H1 (cell line): ENCODE measurements at regions not wholly inside any gene's neighbourhood (a gene's known extent, or its start where the extent isn't known, plus 50 kb on each side); places are given as distances from the start of the nearest gene placed in this dataset.

Experiments used
- CTCF ChIA-PET: fragments of 300-600 bp; sonication (Branson Sonifier 250); formaldehyde crosslinking; loops from one replicate; lab custom pipeline; 2021; ENCODE audit not compliant: partially characterized antibody; lab: Charles Lee
- POLR2A ChIA-PET: fragments of 300-600 bp; sonication (Branson Sonifier 250); formaldehyde crosslinking; loops from one replicate; lab custom pipeline; 2021; ENCODE audit warnings: inconsistent platforms; ENCODE audit not compliant: partially characterized antibody; lab: Charles Lee
- DNase-seq, 2 experiments: peaks; one replicate each; pipeline versions ENCODE4 v3.0.0 to v3.0.0-alpha.2; 2010 to 2022; ENCODE audit warnings: low spot score in 2 of 2, low read depth in 1 of 2, mixed read lengths in 1 of 2
- FAIRE-seq: peaks from 2 replicates; lab custom pipeline; 2011; peaks lifted over from hg19 to GRCh38; lab: Jason Lieb, UNC
- H2AFZ ChIP-seq: 2 replicates; pipeline ENCODE4 v1.8.1; 2012; ENCODE audit warnings: low read length, inconsistent platforms
- H2AK5ac ChIP-seq: 2 replicates; pipeline ENCODE4 v1.6.1; 2013; ENCODE audit warnings: low read depth, low read length
- H2BK120ac ChIP-seq: replicated peaks from 2 replicates; pipeline ENCODE3; 2013; ENCODE audit warnings: low read depth, low read length, inconsistent platforms
- H2BK12ac ChIP-seq: 2 replicates; pipeline ENCODE4 v1.6.1; 2013; ENCODE audit warnings: low read depth, low read length
- H2BK15ac ChIP-seq: 2 replicates; pipeline ENCODE4 v1.6.1; 2013; ENCODE audit warnings: low read length
- H2BK20ac ChIP-seq: 2 replicates; pipeline ENCODE4 v1.6.1; 2013; ENCODE audit warnings: low read length
- H2BK5ac ChIP-seq: 2 replicates; pipeline ENCODE4 v1.6.1; 2013; ENCODE audit warnings: low read depth, low read length
- H3K14ac ChIP-seq: 2 replicates; pipeline ENCODE4 v1.6.1; 2013; ENCODE audit warnings: inconsistent platforms; ENCODE audit not compliant: insufficient read length
- H3K18ac ChIP-seq: 2 replicates; pipeline ENCODE4 v1.6.1; 2013; ENCODE audit warnings: low read length; ENCODE audit errors: extremely low read depth
- H3K23ac ChIP-seq: 2 replicates; pipeline ENCODE4 v1.6.1; 2013; ENCODE audit warnings: inconsistent platforms; ENCODE audit not compliant: insufficient read length
- H3K23me2 ChIP-seq: 2 replicates; pipeline ENCODE4 v1.6.1; 2013; ENCODE audit warnings: low read depth, low read length
- H3K27ac ChIP-seq: 2 replicates; pipeline ENCODE4 v1.6.1; 2011; ENCODE audit warnings: low read depth, low read length, inconsistent platforms
- H3K27me3 ChIP-seq, 4 experiments: replicated peaks in 1 of 4; 1 replicate in 1 of 4; 2 replicates in 3 of 4; pipeline versions ENCODE4 v1.6.1 to v1.8.1; 2011 to 2013; ENCODE audit warnings: low read length in 3 of 4, mild to moderate bottlenecking in 3 of 4, inconsistent platforms in 2 of 4, mixed read lengths in 2 of 4, moderate library complexity in 1 of 4; ENCODE audit not compliant: control insufficient read depth in 3 of 4, insufficient read depth in 3 of 4; ENCODE audit errors: extremely low read depth in 1 of 4
- H3K36me3 ChIP-seq, 4 experiments: 2 replicates each; pipeline versions ENCODE4 v1.6.1 to v1.8.1; 2011 to 2013; ENCODE audit warnings: mild to moderate bottlenecking in 4 of 4, low read length in 3 of 4, moderate library complexity in 2 of 4, control low read depth in 1 of 4, inconsistent platforms in 1 of 4; ENCODE audit not compliant: insufficient read depth in 4 of 4, control insufficient read depth in 2 of 4
- H3K4ac ChIP-seq: replicated peaks from 2 replicates; pipeline ENCODE3; 2013; ENCODE audit warnings: low read length, low read depth, mixed read lengths, inconsistent platforms; ENCODE audit not compliant: insufficient read length
- H3K4me1 ChIP-seq, 4 experiments: replicated peaks in 1 of 4; 1 replicate in 1 of 4; 2 replicates in 3 of 4; pipeline versions ENCODE4 v1.6.1 to v1.8.1; 2011 to 2013; ENCODE audit warnings: low read length in 3 of 4, inconsistent platforms in 2 of 4, mixed read lengths in 1 of 4; ENCODE audit not compliant: insufficient read depth in 4 of 4, control insufficient read depth in 3 of 4
- H3K4me2 ChIP-seq, 2 experiments: 2 replicates each; pipeline versions ENCODE4 v1.6.1 to v1.8.1; 2011 to 2013; ENCODE audit warnings: low read depth in 2 of 2, low read length in 2 of 2, control low read depth in 1 of 2, inconsistent platforms in 1 of 2, mild to moderate bottlenecking in 1 of 2; ENCODE audit not compliant: insufficient read depth in 1 of 2
- H3K4me3 ChIP-seq, 4 experiments: fragments of 200-600, 300-600 bp in 1 of 4; sonication (generic), shearing (Covaris generic), sonication (Bioruptor Twin) in 1 of 4; 2 replicates each; pipeline versions ENCODE4 v1.5.1 to v1.8.1; 2011 to 2016; ENCODE audit warnings: low read length in 4 of 4, low read depth in 3 of 4, control low read depth in 2 of 4, inconsistent platforms in 2 of 4, mild to moderate bottlenecking in 2 of 4, mixed read lengths in 1 of 4, moderate library complexity in 1 of 4; ENCODE audit not compliant: insufficient read depth in 2 of 4; ENCODE audit errors: extremely low read depth in 1 of 4
- H3K56ac ChIP-seq: replicated peaks from 2 replicates; pipeline ENCODE3; 2013; ENCODE audit warnings: low read depth, mild to moderate bottlenecking, mixed read lengths, low read length, inconsistent platforms; ENCODE audit not compliant: insufficient read length
- H3K79me1 ChIP-seq: 2 replicates; pipeline ENCODE4 v1.6.1; 2013; ENCODE audit warnings: low read depth, low read length, control low read depth
- H3K79me2 ChIP-seq, 2 experiments: 2 replicates each; pipeline versions ENCODE4 v1.6.1 to v1.8.1; 2012 to 2013; ENCODE audit warnings: low read length in 2 of 2, mild to moderate bottlenecking in 2 of 2, inconsistent platforms in 1 of 2; ENCODE audit not compliant: insufficient read depth in 2 of 2, control insufficient read depth in 1 of 2
- H3K9ac ChIP-seq, 4 experiments: replicated peaks in 1 of 4; 1 replicate in 1 of 4; 2 replicates in 3 of 4; pipeline versions ENCODE4 v1.6.1 to v1.8.1; 2011 to 2013; ENCODE audit warnings: low read depth in 3 of 4, low read length in 3 of 4, control low read depth in 2 of 4, mild to moderate bottlenecking in 2 of 4, moderate library complexity in 2 of 4, inconsistent platforms in 1 of 4; ENCODE audit errors: extremely low read depth in 1 of 4
- H3K9me3 ChIP-seq, 2 experiments: 2 replicates each; pipeline versions ENCODE4 v1.6.1 to v1.8.1; 2012 to 2013; ENCODE audit warnings: mild to moderate bottlenecking in 2 of 2, moderate library complexity in 2 of 2, control low read depth in 1 of 2, inconsistent platforms in 1 of 2, low read depth in 1 of 2, low read length in 1 of 2, mixed read lengths in 1 of 2; ENCODE audit not compliant: insufficient read depth in 2 of 2
- H4K20me1 ChIP-seq, 2 experiments: replicated peaks in 1 of 2; 2 replicates each; pipeline versions ENCODE3 to v1.8.1; 2011 to 2013; ENCODE audit warnings: inconsistent platforms in 2 of 2, low read length in 2 of 2, mild to moderate bottlenecking in 1 of 2; ENCODE audit not compliant: insufficient read depth in 2 of 2, control insufficient read depth in 1 of 2
- H4K5ac ChIP-seq: 2 replicates; pipeline ENCODE4 v1.6.1; 2013; ENCODE audit warnings: low read length, low read depth, mixed read lengths, inconsistent platforms; ENCODE audit not compliant: insufficient read length
- H4K8ac ChIP-seq: 2 replicates; pipeline ENCODE4 v1.8.0; 2013; ENCODE audit warnings: mild to moderate bottlenecking, moderate library complexity, low read length, inconsistent platforms; ENCODE audit not compliant: insufficient read depth; ENCODE audit errors: extremely low read depth
- H4K91ac ChIP-seq: replicated peaks from 2 replicates; pipeline ENCODE3; 2013; ENCODE audit warnings: low read length, mixed read lengths, inconsistent platforms; ENCODE audit not compliant: insufficient read length
- MAX ChIP-seq: IDR thresholded peaks from 2 replicates; pipeline ENCODE4 v1.6.1; 2012; ENCODE audit warnings: inconsistent platforms
- ZNF274 ChIP-seq: IDR thresholded peaks from 2 replicates; pipeline ENCODE4 v1.7.0; 2012; ENCODE audit warnings: low read length, borderline replicate concordance; ENCODE audit errors: extremely low read depth
- WGBS, 2 experiments: shearing (Covaris generic) in 1 of 2; methylation state at CpG; one replicate each; pipeline versions ENCODE4 v1.1.6 to v1.1.7; 2013 to 2015; ENCODE audit warnings: low lambda C conversion rate in 2 of 2, mixed read lengths in 2 of 2, inconsistent platforms in 1 of 2, low coverage in 1 of 2, missing lambda C conversion rate in 1 of 2; ENCODE audit not compliant: insufficient replicate concordance in 2 of 2, insufficient coverage in 1 of 2, insufficient read length in 1 of 2; ENCODE audit errors: extremely low coverage in 1 of 2, missing lambda C conversion rate in 1 of 2; 5-methylcytosine and 5-hydroxymethylcytosine counted together

DNA sequence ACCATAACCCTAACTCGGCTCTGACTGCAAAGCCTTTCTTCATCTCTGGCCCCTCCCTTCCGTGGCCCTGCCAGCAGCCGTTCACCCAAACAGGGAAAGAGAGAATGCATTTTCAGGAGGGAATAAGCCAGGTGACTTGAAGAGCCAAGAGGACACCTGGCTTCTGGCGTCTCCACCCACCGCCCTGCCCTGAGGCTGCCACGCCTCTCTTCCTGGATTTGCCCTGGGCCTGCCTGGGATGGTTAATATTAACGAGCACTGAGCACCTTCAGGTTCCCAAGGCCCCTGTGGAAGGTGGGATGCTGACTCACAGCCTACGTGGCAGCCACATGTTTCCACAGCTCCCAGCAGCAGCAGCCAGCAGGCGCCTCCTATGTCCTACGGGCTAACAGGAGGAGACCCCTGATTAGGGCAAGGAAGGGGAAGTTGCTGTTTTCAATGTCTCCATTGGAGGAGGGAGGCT, 138.0 kb upstream of the RREB1 start:
- H4K5ac ChIP-seq: no peak overlapping the region
- no peak overlapping the region for H3K4me2 ChIP-seq
- no peak overlapping the region for H2BK20ac ChIP-seq
- WGBS, 2 experiments: 80% methylated on average over 10 of the region's 10 CpGs; no CpG with 5 or more reads in 1 of the 2 experiments
- H3K9ac ChIP-seq: no peak overlapping the region
- no peak overlapping the region for H3K23ac ChIP-seq
- no peak for TF ChIP-seq ZNF274
- TF ChIP-seq MAX: 0 out of 2 replicates have a peak, but pooled peaks have one; percentile 47
- TF ChIP-seq, all 59 proteins: peak for 1
- Histone ChIP-seq H2BK15ac (no peak overlapping the region), H3K79me2 (no peaks in the 10 kb centered on the region), H2AK5ac (no peak overlapping the region), H4K20me1 (no peaks in the 10 kb centered on the region), H3K14ac (no peak overlapping the region), H3K79me1 (no peaks in the 10 kb centered on the region), H3K4me1 (no peaks in the 10 kb centered on the region; a peak in 1 of 7 replicates), H3K18ac (no peak overlapping the region), H4K91ac (no peak overlapping the region), H3K9me3 (no peaks in the 10 kb centered on the region), H4K8ac (no peak overlapping the region), H2BK120ac (no peak overlapping the region), H2BK12ac (no peak overlapping the region), H3K27ac (no peak overlapping the region), H2BK5ac (no peak overlapping the region), H3K23me2 (no peaks in the 10 kb centered on the region), H3K4ac (no peak overlapping the region), H3K27me3 (no peaks in the 10 kb centered on the region), H2AFZ (peak overlapping the region; percentile 97), H3K56ac (no peak overlapping the region), H3K4me3 (no peak overlapping the region), H3K36me3 (no peaks in the 10 kb centered on the region)
- CTCF ChIA-PET: no interaction called here
- no peak for DNase-seq
- POLR2A ChIA-PET: no interaction called here
- FAIRE-seq: no peak
